Breast epithelium (tissue), 3 donors: ENCODE measurements at regions not wholly inside any gene's neighbourhood (a gene's known extent, or its start where the extent isn't known, plus 50 kb on each side); places are given as distances from the start of the nearest gene placed in this dataset.

Source experiments
- CTCF ChIP-seq, 3 donors: fragments of 450-650 bp; IDR thresholded peaks; one replicate each; pipeline ENCODE4 v1.5.1; 2016 to 2017; ENCODE audit warnings: antibody characterized with exemption in 3 of 3, mild to moderate bottlenecking in 3 of 3, moderate library complexity in 3 of 3
- POLR2A ChIP-seq: fragments of 450-650 bp; IDR thresholded peaks from one replicate; pipeline ENCODE4 v1.6.1; 2016; ENCODE audit warnings: antibody characterized with exemption, mild to moderate bottlenecking, moderate library complexity

- TF ChIP-seq POLR2A = no peak
- no peak for TF ChIP-seq CTCF (IDR thresholded peaks at IDR 0.05)
Observed at GRCh38 chr14:51328064-51328771, 88.2 kb downstream of the TMX1 start.
